22Rv1 (cell line): ENCODE measurements at regions not wholly inside any gene's neighbourhood (a gene's known extent, or its start where the extent isn't known, plus 50 kb on each side); places are given as distances from the start of the nearest gene placed in this dataset.
"Not testable (repeated sequence)": the region's sequence is repeated elsewhere in the genome, so short reads cannot be mapped to it uniquely, and the experiment has no call there.

Experiments
- H3K27ac ChIP-seq: fragments of 450-650 bp; 2 replicates; pipeline ENCODE4 v1.5.1; 2017
- CTCF ChIP-seq: fragments of 450-650 bp; IDR thresholded peaks from 2 replicates; pipeline ENCODE4 v1.5.1; 2017; ENCODE audit warnings: mild to moderate bottlenecking
- ZFX ChIP-seq: fragments of 450-650 bp; IDR thresholded peaks from 2 replicates; pipeline ENCODE4 v1.6.1; 2017; ENCODE audit warnings: antibody characterized with exemption, borderline replicate concordance

- TF ChIP-seq CTCF (no peak), ZFX (no peak)
- no peak overlapping the region for H3K27ac ChIP-seq
Measured at GRCh38 chr20:5470458-5470857, 140.3 kb downstream of the GPCPD1 start.

DNA sequence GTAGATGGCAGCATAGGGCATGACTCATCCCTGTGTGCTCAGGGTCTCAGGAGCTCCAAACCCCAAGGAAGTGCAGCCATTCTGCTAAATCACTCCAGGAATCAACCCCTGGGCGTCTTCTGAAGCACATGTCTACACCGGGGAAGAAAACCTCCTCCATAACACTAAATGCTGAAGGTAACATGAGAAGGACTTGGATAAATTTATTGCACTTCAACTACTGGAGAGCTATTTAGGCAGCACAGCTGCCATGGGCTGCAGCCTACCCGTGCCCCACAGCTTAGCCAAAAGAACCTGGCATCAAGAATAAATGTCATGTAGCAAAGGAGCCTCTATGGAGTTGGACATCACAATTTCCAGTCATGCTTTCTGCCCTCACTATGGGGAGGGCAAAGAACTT is 141.7 kb downstream of the GPCPD1 start:
- TF ChIP-seq CTCF (no peak), ZFX (no peak)
- H3K27ac ChIP-seq: no peak overlapping the region

DNA sequence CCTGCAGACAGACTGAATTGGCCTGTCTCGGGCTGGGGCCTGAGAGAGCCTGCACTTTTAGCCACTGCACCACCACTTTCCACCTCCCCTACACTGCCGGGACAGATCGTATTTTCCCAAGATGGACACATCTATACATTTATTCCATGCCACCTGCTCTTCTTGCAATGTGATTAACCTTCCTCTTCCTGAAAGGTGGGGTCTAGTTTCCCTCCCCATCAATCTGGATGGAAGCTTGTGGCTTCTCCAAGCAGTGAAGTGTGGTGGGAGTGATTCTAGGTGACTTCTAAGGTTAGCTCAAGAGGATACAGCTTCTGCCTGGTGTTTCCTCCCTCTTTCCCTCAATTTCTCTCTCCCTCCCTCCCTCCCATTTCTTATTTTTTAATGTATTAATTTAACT is 143.7 kb downstream of the GPCPD1 start:
- H3K27ac ChIP-seq: no peak overlapping the region

GRCh38 chr20:5465604-5465927 is 145.2 kb downstream of the GPCPD1 start:
- TF ChIP-seq CTCF: peak; percentile 17; the same call in 1 of the 2 replicates
- TF ChIP-seq ZFX: no peak
- no peak overlapping the region for H3K27ac ChIP-seq

More for the DNA sequence above, 143.7 kb downstream of the GPCPD1 start:
- no peak for TF ChIP-seq CTCF

DNA sequence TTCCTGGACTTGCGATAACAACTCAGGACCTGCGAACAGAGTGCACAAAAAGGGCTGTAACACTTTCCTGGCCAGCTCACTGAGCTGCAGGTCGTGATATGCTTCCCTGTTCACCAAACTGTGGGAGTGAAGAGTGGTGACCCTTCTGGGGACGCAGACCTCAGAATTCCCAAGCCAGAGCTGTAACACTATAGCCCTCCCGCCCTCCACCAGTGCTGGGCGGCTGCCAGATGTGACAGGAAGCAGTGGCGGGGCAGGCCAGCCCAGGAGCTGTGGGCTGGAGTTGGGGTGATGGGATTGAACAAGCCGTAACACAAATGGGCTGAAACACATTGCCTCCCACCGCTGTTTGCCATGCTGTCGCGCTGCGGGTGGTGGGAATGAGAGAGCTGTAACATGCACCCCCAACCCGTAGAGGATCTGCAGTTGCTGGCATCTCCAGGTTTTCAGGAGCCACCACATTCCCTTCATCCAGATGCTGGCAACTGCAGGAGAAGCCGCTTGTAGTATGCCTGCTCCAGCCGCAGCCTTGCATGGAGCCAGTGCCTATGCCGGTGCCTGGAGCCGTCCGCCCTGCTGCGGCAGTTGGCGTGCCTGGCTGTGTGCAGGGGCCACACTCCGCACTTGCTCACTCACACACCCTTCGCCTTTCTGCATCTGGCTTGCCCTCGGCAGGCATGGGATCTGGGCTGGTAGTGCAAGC is 145.8 kb downstream of the GPCPD1 start:
- no peak for TF ChIP-seq ZFX
- TF ChIP-seq CTCF: no peak
- H3K27ac ChIP-seq: no peak overlapping the region

DNA sequence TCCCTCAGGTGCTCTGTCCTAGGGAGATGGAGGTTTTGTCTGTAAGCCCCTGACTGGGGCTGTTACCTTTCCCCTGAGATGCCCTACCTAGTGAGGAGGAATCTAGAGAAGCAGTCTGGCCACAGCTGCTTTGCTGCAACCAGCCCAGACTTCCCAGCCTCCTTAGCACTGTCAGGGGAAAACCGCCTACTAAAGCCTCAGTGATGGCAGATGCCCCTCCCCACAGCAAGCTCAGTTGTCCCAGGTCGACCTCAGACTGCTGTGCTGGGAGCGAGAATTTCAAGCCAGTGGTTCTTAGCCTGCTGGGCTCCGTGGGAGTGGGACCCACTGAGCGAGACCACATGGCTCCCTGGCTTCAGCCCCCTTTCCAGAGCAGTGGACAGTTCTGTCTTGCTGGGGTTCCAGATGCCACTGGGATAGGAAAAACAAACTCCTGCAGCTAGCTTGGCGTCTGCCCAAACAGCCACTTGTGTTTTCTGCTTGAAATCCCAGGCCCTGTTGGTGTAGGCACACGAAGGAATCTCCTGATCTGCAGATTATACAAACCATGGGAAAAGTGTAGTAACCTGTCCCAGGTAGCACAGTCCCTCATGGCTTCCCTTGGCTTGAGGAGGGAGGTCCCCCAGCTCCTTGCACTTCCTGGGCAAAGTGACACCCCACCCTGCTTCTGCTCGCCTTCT is 146.4 kb upstream of the PROKR2 start:
- no peak for TF ChIP-seq CTCF
- no peak for TF ChIP-seq ZFX

DNA sequence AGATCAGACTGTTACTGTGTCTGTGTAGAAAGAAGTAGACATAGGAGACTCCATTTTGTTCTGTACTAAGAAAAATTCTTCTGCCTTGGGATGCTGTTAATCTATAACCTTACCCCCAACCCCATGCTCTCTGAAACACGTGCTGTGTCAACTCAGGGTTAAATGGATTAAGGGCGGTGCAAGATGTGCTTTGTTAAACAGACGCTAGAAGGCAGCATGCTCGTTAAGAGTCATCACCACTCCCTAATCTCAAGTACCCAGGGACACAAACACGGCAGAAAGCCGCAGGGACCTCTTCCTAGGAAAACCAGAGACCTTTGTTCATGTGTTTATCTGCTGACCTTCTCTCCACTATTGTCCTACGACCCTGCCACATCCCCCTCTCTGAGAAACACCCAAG is 137.0 kb upstream of the PROKR2 start:
- H3K27ac ChIP-seq: not testable (repeated sequence)

More for the DNA sequence above, 146.4 kb upstream of the PROKR2 start:
- H3K27ac ChIP-seq: no peak overlapping the region

DNA sequence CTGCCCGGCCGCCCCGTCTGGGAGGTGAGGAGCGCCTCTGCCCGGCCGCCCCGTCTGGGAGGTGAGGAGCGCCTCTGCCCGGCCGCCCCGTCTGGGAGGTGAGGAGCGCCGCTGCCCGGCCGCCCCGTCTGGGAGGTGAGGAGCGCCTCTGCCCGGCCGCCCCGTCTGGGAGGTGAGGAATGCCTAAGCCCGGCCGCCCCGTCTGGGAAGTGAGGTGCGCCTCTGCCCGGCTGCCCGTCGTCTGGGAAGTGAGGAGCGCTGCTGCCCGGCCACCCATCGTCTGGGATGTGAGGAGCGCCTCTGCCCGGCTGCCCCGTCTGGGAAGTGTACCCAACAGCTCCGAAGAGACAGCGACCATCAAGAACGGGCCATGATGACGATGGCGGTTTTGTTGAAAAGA is 136.6 kb upstream of the PROKR2 start:
- not testable (repeated sequence) for H3K27ac ChIP-seq

DNA sequence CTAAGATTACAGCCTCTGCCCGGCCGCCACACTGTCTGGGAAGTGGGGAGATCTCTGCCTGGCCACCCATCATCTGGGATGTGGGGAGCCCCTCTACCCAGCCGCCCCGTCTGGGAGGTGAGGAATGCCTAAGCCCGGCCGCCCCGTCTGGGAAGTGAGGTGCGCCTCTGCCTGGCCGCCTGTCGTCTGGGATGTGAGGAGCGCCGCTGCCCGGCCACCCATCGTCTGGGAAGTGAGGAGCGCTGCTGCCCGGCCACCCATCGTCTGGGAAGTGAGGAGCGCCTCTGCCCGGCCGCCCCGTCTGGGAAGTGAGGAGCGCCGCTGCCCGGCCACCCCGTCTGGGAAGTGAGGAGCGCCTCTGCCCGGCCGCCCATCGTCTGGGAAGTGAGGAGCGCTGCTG is 135.9 kb upstream of the PROKR2 start:
- not testable (repeated sequence) for H3K27ac ChIP-seq

DNA sequence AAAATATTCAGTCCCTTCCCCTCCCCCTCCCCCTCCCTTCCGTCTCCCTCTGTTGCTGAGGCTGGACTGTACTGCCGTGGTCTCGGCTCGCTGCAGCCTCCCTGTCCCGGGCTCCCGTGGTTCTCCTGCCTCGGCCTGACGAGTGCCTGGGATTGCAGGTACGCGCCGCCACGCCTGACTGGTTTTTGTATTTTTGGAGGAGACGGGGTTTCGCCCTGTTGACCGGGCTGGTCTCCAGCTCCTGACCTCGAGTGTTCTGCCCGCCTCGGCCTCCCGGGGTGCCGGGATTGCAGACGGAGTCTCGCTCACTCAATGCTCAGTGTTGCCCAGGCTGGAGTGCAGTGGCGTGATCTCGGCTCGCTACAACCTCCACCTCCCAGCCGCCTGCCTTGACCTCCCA is 135.5 kb upstream of the PROKR2 start:
- H3K27ac ChIP-seq: not testable (repeated sequence)
